ENCODE measurements at regions not wholly inside any gene's neighbourhood (a gene's known extent, or its start where the extent isn't known, plus 50 kb on each side); places are given as distances from the start of the nearest gene placed in this dataset.

DNA sequence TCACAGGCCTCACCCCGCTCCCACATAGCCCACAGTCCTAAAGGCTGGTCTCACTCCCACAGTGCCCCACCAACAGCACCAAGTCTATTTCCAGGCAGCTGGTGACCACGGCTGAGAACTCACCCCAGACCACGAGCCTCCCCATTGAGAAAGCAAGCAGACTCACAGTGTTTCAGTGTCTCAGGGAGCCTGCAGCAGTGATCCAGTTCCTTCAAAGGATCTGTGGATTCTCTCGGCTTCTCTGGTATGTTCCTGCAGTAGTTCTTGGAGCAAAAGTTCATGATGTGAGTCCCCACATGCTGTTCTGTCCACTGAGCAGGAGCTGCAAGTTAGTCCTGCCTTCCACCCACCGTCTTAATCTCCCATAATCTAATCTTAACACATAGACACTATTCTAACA, 185.3 kb upstream of the CDH6 start:
- H4K8ac ChIP-seq (ENCODE audit: low read length), result no peak overlapping the region
- H2AK5ac ChIP-seq (ENCODE audit: low read length, severe bottlenecking), result no peak overlapping the region
- H3K23ac ChIP-seq (ENCODE audit: low read length in 2 of 2), result no peak overlapping the region
- H2BK12ac ChIP-seq (ENCODE audit: low read length in 2 of 2), result no peak overlapping the region
- no peak overlapping the region for H2BK15ac ChIP-seq (ENCODE audit: low read depth, poor library complexity, severe bottlenecking)
- no peak overlapping the region for H3K4me3 ChIP-seq (ENCODE audit: insufficient read depth in 1 of 2, low read depth in 1 of 2, low read length in 2 of 2)
- no peak overlapping the region for H4K91ac ChIP-seq (ENCODE audit: low read length)
- H3K14ac ChIP-seq (ENCODE audit: low read length in 2 of 2), result no peak overlapping the region
- no peaks in the 10 kb centered on the region for H3K36me3 ChIP-seq (ENCODE audit: control insufficient read depth in 1 of 2, insufficient read depth in 2 of 2, low read depth in 1 of 2, low read length in 2 of 2)
- no peak overlapping the region for H3K9ac ChIP-seq (ENCODE audit: low read length)
- peaks cover 29% of the 10 kb centered on the region for H3K9me3 ChIP-seq (ENCODE audit: control insufficient read depth, low read length)
- no peak overlapping the region for H3K4ac ChIP-seq (ENCODE audit: low read depth in 1 of 2, low read length in 2 of 2)
- H3K27ac ChIP-seq (ENCODE audit: low read length, poor library complexity, severe bottlenecking), result no peak overlapping the region
- H3K4me1 ChIP-seq (ENCODE audit: control insufficient read depth, insufficient read depth, low read depth, low read length), result no peaks in the 10 kb centered on the region
- H3K27me3 ChIP-seq (ENCODE audit: control insufficient read depth in 1 of 2, insufficient read depth in 1 of 2, low read length in 2 of 2), result no peaks in the 10 kb centered on the region
- H3K18ac ChIP-seq (ENCODE audit: low read depth in 1 of 2, low read length in 2 of 2), result no peak overlapping the region
- no peaks in the 10 kb centered on the region for H3K79me1 ChIP-seq (replicated peaks; ENCODE audit: low read length, poor library complexity, severe bottlenecking)
- H3K4me2 ChIP-seq (ENCODE audit: low read length, poor library complexity, severe bottlenecking), result no peak overlapping the region
- DNase-seq, result no peak
- no peak overlapping the region for H2BK120ac ChIP-seq (ENCODE audit: low read depth, low read length)
- H2BK5ac ChIP-seq (ENCODE audit: low read depth, low read length, poor library complexity, severe bottlenecking), result no peak overlapping the region
- no peak overlapping the region for H2AFZ ChIP-seq (ENCODE audit: low read depth, low read length)
- WGBS, result 68% methylated on average over 5 of the region's 5 CpGs

DNA sequence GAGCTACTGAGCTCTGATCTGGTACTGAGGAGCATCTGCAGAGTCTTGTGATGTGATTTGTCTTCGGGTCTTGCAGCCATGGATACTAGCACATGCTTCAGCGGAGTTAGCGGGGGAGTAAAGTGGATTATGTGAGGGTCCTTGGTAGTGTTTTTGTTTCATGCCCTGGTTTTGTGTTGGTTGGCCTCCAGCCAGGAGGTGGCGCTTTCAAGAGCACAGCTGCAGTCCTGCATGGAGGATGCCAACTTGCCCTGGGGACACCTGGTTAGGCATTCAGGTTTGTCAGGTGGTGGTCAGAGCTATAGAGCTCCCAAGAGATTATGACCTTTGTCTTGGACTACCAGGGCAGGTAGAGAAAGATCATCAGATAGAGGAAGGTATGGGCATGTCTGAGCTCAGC, 185.8 kb upstream of the CDH6 start:
- no peak for DNase-seq
- H2AFZ ChIP-seq (ENCODE audit: low read depth, low read length), result no peak overlapping the region
- H3K4me3 ChIP-seq (ENCODE audit: insufficient read depth in 1 of 2, low read depth in 1 of 2, low read length in 2 of 2), result no peak overlapping the region
- WGBS, result 84% methylated on average over 4 of the region's 4 CpGs
- no peaks in the 10 kb centered on the region for H3K36me3 ChIP-seq (ENCODE audit: control insufficient read depth in 1 of 2, insufficient read depth in 2 of 2, low read depth in 1 of 2, low read length in 2 of 2)
- H3K9me3 ChIP-seq (ENCODE audit: control insufficient read depth, low read length), result peaks cover 27% of the 10 kb centered on the region
- no peak overlapping the region for H3K4ac ChIP-seq (ENCODE audit: low read depth in 1 of 2, low read length in 2 of 2)
- no peak overlapping the region for H3K18ac ChIP-seq (ENCODE audit: low read depth in 1 of 2, low read length in 2 of 2)
- no peak overlapping the region for H3K23ac ChIP-seq (ENCODE audit: low read length in 2 of 2)
- H3K4me1 ChIP-seq (ENCODE audit: control insufficient read depth, insufficient read depth, low read depth, low read length), result no peaks in the 10 kb centered on the region
- H2AK5ac ChIP-seq (ENCODE audit: low read length, severe bottlenecking), result no peak overlapping the region
- no peaks in the 10 kb centered on the region for H3K79me1 ChIP-seq (replicated peaks; ENCODE audit: low read length, poor library complexity, severe bottlenecking)
- H2BK12ac ChIP-seq (ENCODE audit: low read length in 2 of 2), result no peak overlapping the region
- no peak overlapping the region for H4K8ac ChIP-seq (ENCODE audit: low read length)
- no peak overlapping the region for H3K4me2 ChIP-seq (ENCODE audit: low read length, poor library complexity, severe bottlenecking)
- no peak overlapping the region for H2BK5ac ChIP-seq (ENCODE audit: low read depth, low read length, poor library complexity, severe bottlenecking)
- no peak overlapping the region for H3K27ac ChIP-seq (ENCODE audit: low read length, poor library complexity, severe bottlenecking)
- no peaks in the 10 kb centered on the region for H3K27me3 ChIP-seq (ENCODE audit: control insufficient read depth in 1 of 2, insufficient read depth in 1 of 2, low read length in 2 of 2)
- H4K91ac ChIP-seq (ENCODE audit: low read length), result no peak overlapping the region
- H3K14ac ChIP-seq (ENCODE audit: low read length in 2 of 2), result no peak overlapping the region
- H2BK120ac ChIP-seq (ENCODE audit: low read depth, low read length), result no peak overlapping the region
- H2BK15ac ChIP-seq (ENCODE audit: low read depth, poor library complexity, severe bottlenecking), result no peak overlapping the region
- no peak overlapping the region for H3K9ac ChIP-seq (ENCODE audit: low read length)

DNA sequence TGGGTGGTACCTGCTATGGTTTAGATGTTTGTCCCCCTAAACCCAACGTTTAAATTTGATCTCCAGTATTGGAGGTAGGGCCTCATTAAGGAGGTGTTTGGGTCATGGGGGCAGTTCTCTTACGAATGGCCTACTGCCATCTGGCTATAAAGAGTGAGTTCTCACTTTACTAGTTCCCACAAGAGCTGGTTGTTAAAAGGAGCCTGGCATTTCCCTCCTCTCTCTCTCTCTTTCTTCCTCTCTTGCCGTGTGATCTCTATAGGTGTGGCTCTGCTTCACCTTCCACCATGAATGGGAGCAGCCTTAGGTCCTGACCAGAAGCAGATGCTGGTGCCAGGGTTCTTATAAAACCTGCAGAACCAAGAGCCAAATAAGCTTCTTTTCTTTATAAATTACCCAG, 193.2 kb upstream of the CDH6 start:
- 66% methylated on average over 3 of the region's 3 CpGs for WGBS
- Histone ChIP-seq H3K4ac (ENCODE audit: low read depth in 1 of 2, low read length in 2 of 2) (no peak overlapping the region), H3K4me1 (ENCODE audit: control insufficient read depth, insufficient read depth, low read depth, low read length) (no peaks in the 10 kb centered on the region), H4K8ac (ENCODE audit: low read length) (no peak overlapping the region), H3K18ac (ENCODE audit: low read depth in 1 of 2, low read length in 2 of 2) (no peak overlapping the region), H2AK5ac (ENCODE audit: low read length, severe bottlenecking) (no peak overlapping the region), H3K4me2 (ENCODE audit: low read length, poor library complexity, severe bottlenecking) (no peak overlapping the region), H4K91ac (ENCODE audit: low read length) (no peak overlapping the region), H2BK12ac (ENCODE audit: low read length in 2 of 2) (no peak overlapping the region), H3K9me3 (ENCODE audit: control insufficient read depth, low read length) (peaks cover 8% of the 10 kb centered on the region), H2BK15ac (ENCODE audit: low read depth, poor library complexity, severe bottlenecking) (no peak overlapping the region), H2BK5ac (ENCODE audit: low read depth, low read length, poor library complexity, severe bottlenecking) (no peak overlapping the region), H3K27me3 (ENCODE audit: control insufficient read depth in 1 of 2, insufficient read depth in 1 of 2, low read length in 2 of 2) (no peaks in the 10 kb centered on the region), H2BK120ac (ENCODE audit: low read depth, low read length) (no peak overlapping the region), H2AFZ (ENCODE audit: low read depth, low read length) (no peak overlapping the region), H3K36me3 (ENCODE audit: control insufficient read depth in 1 of 2, insufficient read depth in 2 of 2, low read depth in 1 of 2, low read length in 2 of 2) (no peaks in the 10 kb centered on the region), H3K14ac (ENCODE audit: low read length in 2 of 2) (no peak overlapping the region), H3K79me1 (replicated peaks; ENCODE audit: low read length, poor library complexity, severe bottlenecking) (no peaks in the 10 kb centered on the region), H3K4me3 (ENCODE audit: insufficient read depth in 1 of 2, low read depth in 1 of 2, low read length in 2 of 2) (no peak overlapping the region), H3K9ac (ENCODE audit: low read length) (no peak overlapping the region), H3K23ac (ENCODE audit: low read length in 2 of 2) (no peak overlapping the region), H3K27ac (ENCODE audit: low read length, poor library complexity, severe bottlenecking) (no peak overlapping the region)
- DNase-seq, result no peak

DNA sequence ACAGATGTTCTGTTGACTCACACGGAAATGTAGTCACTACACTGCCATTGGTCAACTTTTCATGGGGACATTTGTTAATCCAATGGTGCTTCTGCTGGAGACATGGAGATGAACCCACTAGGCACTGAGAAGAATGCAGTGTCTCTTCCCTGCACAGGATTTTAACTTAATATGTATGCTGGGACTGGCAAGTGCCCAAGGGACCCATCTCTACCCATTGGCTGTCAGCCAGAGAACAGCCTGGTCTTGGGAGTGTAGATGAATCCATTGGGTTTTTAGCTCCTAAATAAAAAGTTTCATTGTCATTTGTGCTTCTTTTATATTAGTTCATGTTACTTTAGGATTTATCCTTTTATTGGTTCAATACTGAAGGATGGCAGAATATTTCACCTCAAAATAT, 195.8 kb upstream of the CDH6 start:
- DNase-seq, result no peak
- no peak overlapping the region for H3K4ac ChIP-seq (ENCODE audit: low read depth in 1 of 2, low read length in 2 of 2)
- no peak overlapping the region for H3K23ac ChIP-seq (ENCODE audit: low read length in 2 of 2)
- no peak overlapping the region for H3K27ac ChIP-seq (ENCODE audit: low read length, poor library complexity, severe bottlenecking)
- H3K9me3 ChIP-seq (ENCODE audit: control insufficient read depth, low read length), result peaks cover 8% of the 10 kb centered on the region
- H3K18ac ChIP-seq (ENCODE audit: low read depth in 1 of 2, low read length in 2 of 2), result no peak overlapping the region
- H2BK15ac ChIP-seq (ENCODE audit: low read depth, poor library complexity, severe bottlenecking), result no peak overlapping the region
- no peak overlapping the region for H4K91ac ChIP-seq (ENCODE audit: low read length)
- no peak overlapping the region for H4K8ac ChIP-seq (ENCODE audit: low read length)
- H3K4me1 ChIP-seq (ENCODE audit: control insufficient read depth, insufficient read depth, low read depth, low read length), result no peaks in the 10 kb centered on the region
- H3K14ac ChIP-seq (ENCODE audit: low read length in 2 of 2), result no peak overlapping the region
- H3K36me3 ChIP-seq (ENCODE audit: control insufficient read depth in 1 of 2, insufficient read depth in 2 of 2, low read depth in 1 of 2, low read length in 2 of 2), result no peaks in the 10 kb centered on the region
- H3K27me3 ChIP-seq (ENCODE audit: control insufficient read depth in 1 of 2, insufficient read depth in 1 of 2, low read length in 2 of 2), result no peaks in the 10 kb centered on the region
- no peak overlapping the region for H3K4me2 ChIP-seq (ENCODE audit: low read length, poor library complexity, severe bottlenecking)
- H3K4me3 ChIP-seq (ENCODE audit: insufficient read depth in 1 of 2, low read depth in 1 of 2, low read length in 2 of 2), result no peak overlapping the region
- no peak overlapping the region for H2AFZ ChIP-seq (ENCODE audit: low read depth, low read length)
- no peak overlapping the region for H2BK5ac ChIP-seq (ENCODE audit: low read depth, low read length, poor library complexity, severe bottlenecking)
- no peak overlapping the region for H2BK120ac ChIP-seq (ENCODE audit: low read depth, low read length)
- H3K79me1 ChIP-seq (replicated peaks; ENCODE audit: low read length, poor library complexity, severe bottlenecking), result no peaks in the 10 kb centered on the region
- H3K9ac ChIP-seq (ENCODE audit: low read length), result no peak overlapping the region
- 58% methylated on average over 1 of the region's 1 CpG for WGBS
- H2BK12ac ChIP-seq (ENCODE audit: low read length in 2 of 2), result no peak overlapping the region
- no peak overlapping the region for H2AK5ac ChIP-seq (ENCODE audit: low read length, severe bottlenecking)
